Smooth muscle cell (in vitro differentiated cells): ENCODE measurements at regions not wholly inside any gene's neighbourhood (a gene's known extent, or its start where the extent isn't known, plus 50 kb on each side); places are given as distances from the start of the nearest gene placed in this dataset.

ENCODE experiments used
- DNase-seq: peaks from one replicate; lab custom pipeline; 2025; ENCODE audit not compliant: unreplicated experiment; lab: John Stamatoyannopoulos, UW
- H2AFZ ChIP-seq: fragments of 200-600 bp; sonication (generic); 2 replicates; pipeline ENCODE4 v1.6.0; 2016; ENCODE audit warnings: antibody characterized with exemption, low read depth, mild to moderate bottlenecking
- H3F3A ChIP-seq: fragments of 200-600 bp; sonication (generic); 2 replicates; pipeline ENCODE4 v1.6.0; 2017; ENCODE audit warnings: antibody characterized with exemption, low read depth
- H3K27ac ChIP-seq: fragments of 200-600 bp; sonication (generic); 2 replicates; pipeline ENCODE4 v1.5.1; 2016; ENCODE audit warnings: low read depth, mild to moderate bottlenecking
- H3K27me3 ChIP-seq: fragments of 200-600 bp; sonication (generic); 2 replicates; pipeline ENCODE4 v1.6.1; 2016; ENCODE audit warnings: low read depth, mild to moderate bottlenecking
- H3K36me3 ChIP-seq: fragments of 200-600 bp; sonication (generic); 2 replicates; pipeline ENCODE4 v1.5.1; 2016; ENCODE audit warnings: low read depth
- H3K4me1 ChIP-seq: fragments of 200-600 bp; sonication (generic); 2 replicates; pipeline ENCODE4 v1.5.1; 2016; ENCODE audit warnings: low read depth
- H3K4me2 ChIP-seq: fragments of 200-600 bp; sonication (generic); 2 replicates; pipeline ENCODE4 v1.6.0; 2016; ENCODE audit warnings: mild to moderate bottlenecking
- H3K4me3 ChIP-seq: fragments of 200-600 bp; sonication (generic); 2 replicates; pipeline ENCODE4 v1.5.1; 2016; ENCODE audit warnings: mild to moderate bottlenecking
- H3K79me2 ChIP-seq: fragments of 200-600 bp; sonication (generic); 2 replicates; pipeline ENCODE4 v1.6.0; 2016; ENCODE audit warnings: low read depth, mild to moderate bottlenecking
- H3K9ac ChIP-seq: fragments of 200-600 bp; sonication (generic); 2 replicates; pipeline ENCODE4 v1.6.0; 2016; ENCODE audit warnings: low read depth
- H3K9me3 ChIP-seq: fragments of 200-600 bp; sonication (generic); replicated peaks from 2 replicates; pipeline ENCODE4 v1.5.1; 2016; ENCODE audit warnings: low read depth
- H4K20me1 ChIP-seq: fragments of 200-600 bp; sonication (generic); 2 replicates; pipeline ENCODE4 v1.6.0; 2016; ENCODE audit warnings: low read depth
- CTCF ChIP-seq: fragments of 200-600 bp; sonication (generic); IDR thresholded peaks from 2 replicates; pipeline ENCODE4 v1.5.1; 2017; ENCODE audit warnings: borderline replicate concordance, mild to moderate bottlenecking, antibody characterized with exemption; ENCODE audit not compliant: insufficient read depth, poor library complexity, severe bottlenecking
- WGBS: methylation state at CpG from one replicate; pipeline ENCODE4 v1.1.7; 2016; ENCODE audit warnings: low lambda C conversion rate; 5-methylcytosine and 5-hydroxymethylcytosine counted together

- H3K27me3 ChIP-seq: no peaks in the 10 kb centered on the region
- no peak overlapping the region for H3K4me2 ChIP-seq
- no peaks in the 10 kb centered on the region for H4K20me1 ChIP-seq
- WGBS: 93% methylated on average over 2 of the region's 2 CpGs
- H3K4me3 ChIP-seq: no peak overlapping the region
- H3K9ac ChIP-seq: no peak overlapping the region
- H3K27ac ChIP-seq: no peak overlapping the region
- no peaks in the 10 kb centered on the region for H3K79me2 ChIP-seq
- DNase-seq: no peak
- no peaks in the 10 kb centered on the region for H3K9me3 ChIP-seq
- no peak for TF ChIP-seq CTCF
- H3K4me1 ChIP-seq: no peaks in the 10 kb centered on the region
- no peaks in the 10 kb centered on the region for H3K36me3 ChIP-seq
- no peaks in the 10 kb centered on the region for H3F3A ChIP-seq
- no peak overlapping the region for H2AFZ ChIP-seq
Observed at GRCh38 chr2:156864325-156864724, 393.2 kb upstream of the GALNT5 start.

GRCh38 chr2:156864753-156865152, 392.8 kb upstream of the GALNT5 start:
- H3F3A ChIP-seq: no peaks in the 10 kb centered on the region
- WGBS: 83% methylated on average over 6 of the region's 6 CpGs

GRCh38 chr2:156867201-156867600, 390.3 kb upstream of the GALNT5 start:
- Histone ChIP-seq H3K9ac (no peak overlapping the region), H2AFZ (no peak overlapping the region), H3K4me1 (no peaks in the 10 kb centered on the region), H3K9me3 (no peaks in the 10 kb centered on the region), H3K4me3 (no peak overlapping the region), H3K27me3 (no peaks in the 10 kb centered on the region), H3K79me2 (no peaks in the 10 kb centered on the region), H3K36me3 (no peaks in the 10 kb centered on the region), H3F3A (no peaks in the 10 kb centered on the region), H3K4me2 (no peak overlapping the region), H3K27ac (no peak overlapping the region), H4K20me1 (no peaks in the 10 kb centered on the region)
- DNase-seq: no peak
- no peak for TF ChIP-seq CTCF
- 94% methylated on average over 2 of the region's 2 CpGs for WGBS

More at GRCh38 chr2:156864753-156865152, 392.8 kb upstream of the GALNT5 start:
- H3K79me2 ChIP-seq: no peaks in the 10 kb centered on the region
- no peaks in the 10 kb centered on the region for H3K36me3 ChIP-seq
- no peak overlapping the region for H3K9ac ChIP-seq
- no peaks in the 10 kb centered on the region for H4K20me1 ChIP-seq
- no peak for DNase-seq
- no peaks in the 10 kb centered on the region for H3K27me3 ChIP-seq
- no peak overlapping the region for H3K4me3 ChIP-seq
- no peaks in the 10 kb centered on the region for H3K4me1 ChIP-seq
- TF ChIP-seq CTCF: no peak
- H2AFZ ChIP-seq: no peak overlapping the region
- no peak overlapping the region for H3K27ac ChIP-seq
- H3K9me3 ChIP-seq: no peaks in the 10 kb centered on the region
- no peak overlapping the region for H3K4me2 ChIP-seq

- TF ChIP-seq CTCF: no peak
- H3K4me3 ChIP-seq: no peak overlapping the region
- H3K27me3 ChIP-seq: no peaks in the 10 kb centered on the region
- no peaks in the 10 kb centered on the region for H3K4me1 ChIP-seq
- WGBS: 50% methylated on average over 3 of the region's 3 CpGs
- no peaks in the 10 kb centered on the region for H3K9me3 ChIP-seq
- no peaks in the 10 kb centered on the region for H4K20me1 ChIP-seq
- no peak overlapping the region for H3K9ac ChIP-seq
- H3K36me3 ChIP-seq: no peaks in the 10 kb centered on the region
- no peaks in the 10 kb centered on the region for H3F3A ChIP-seq
- H3K4me2 ChIP-seq: no peak overlapping the region
- no peak for DNase-seq
- H2AFZ ChIP-seq: no peak overlapping the region
- no peaks in the 10 kb centered on the region for H3K79me2 ChIP-seq
- H3K27ac ChIP-seq: no peak overlapping the region
Observed at GRCh38 chr2:156874707-156875106, 382.8 kb upstream of the GALNT5 start.
